ENCODE measurements at regions not wholly inside any gene's neighbourhood (a gene's known extent, or its start where the extent isn't known, plus 50 kb on each side); places are given as distances from the start of the nearest gene placed in this dataset.
"Not testable (repeated sequence)": the region's sequence is repeated elsewhere in the genome, so short reads cannot be mapped to it uniquely, and the experiment has no call there.

DNA sequence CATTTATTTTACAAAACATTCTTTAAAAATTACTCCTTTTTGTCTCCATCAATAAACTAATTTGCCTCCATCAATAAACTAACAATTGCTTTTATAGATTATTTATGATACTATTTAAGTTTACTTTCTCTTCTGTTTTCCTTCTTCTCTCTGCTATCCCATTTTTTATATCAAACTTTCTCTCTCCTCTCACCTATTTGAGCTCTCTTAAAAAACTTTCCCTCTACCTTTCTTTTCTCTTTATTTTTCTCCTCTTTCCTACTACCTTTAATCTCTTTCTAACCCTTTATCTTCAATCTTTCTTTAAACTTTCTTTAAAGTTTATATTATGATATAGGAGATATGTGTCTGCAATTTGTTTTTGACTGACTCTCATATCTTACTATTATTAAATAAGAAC lies 566.4 kb downstream of the DACH1 start:
- no peak for DNase-seq

GRCh38 chr13:71291842-71292146 lies 575.2 kb downstream of the DACH1 start:
- DNase-seq: no peak

- peak; percentile 4 to 28 for DNase-seq
These were observed 575.8 kb downstream of the DACH1 start for GRCh38 chr13:71290963-71291841.

DNA sequence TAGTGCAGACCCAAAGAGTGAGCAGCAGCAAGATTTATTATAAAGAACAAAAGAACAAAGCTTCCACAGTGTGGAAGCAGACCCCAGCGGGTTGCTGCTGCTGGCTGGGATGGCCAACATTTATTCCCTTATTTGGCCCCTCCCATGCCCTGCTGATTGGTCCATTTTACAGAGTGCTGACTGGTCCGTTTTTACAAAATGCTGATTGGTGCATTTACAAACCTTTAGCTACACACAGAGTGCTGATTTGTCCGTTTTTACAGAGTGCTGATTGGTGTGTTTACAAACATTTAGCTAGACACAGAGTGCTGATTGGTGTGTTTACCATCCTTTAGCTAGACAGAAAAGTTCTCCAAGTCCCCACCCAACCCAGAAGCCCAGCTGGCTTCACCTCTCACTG lies 577.0 kb downstream of the DACH1 start:
- DNase-seq: not testable (repeated sequence)

GRCh38 chr13:71285700-71286099 lies 581.3 kb downstream of the DACH1 start:
- DNase-seq: no peak

- DNase-seq: no peak
These were observed 588.5 kb downstream of the DACH1 start for GRCh38 chr13:71278512-71278911.

DNA sequence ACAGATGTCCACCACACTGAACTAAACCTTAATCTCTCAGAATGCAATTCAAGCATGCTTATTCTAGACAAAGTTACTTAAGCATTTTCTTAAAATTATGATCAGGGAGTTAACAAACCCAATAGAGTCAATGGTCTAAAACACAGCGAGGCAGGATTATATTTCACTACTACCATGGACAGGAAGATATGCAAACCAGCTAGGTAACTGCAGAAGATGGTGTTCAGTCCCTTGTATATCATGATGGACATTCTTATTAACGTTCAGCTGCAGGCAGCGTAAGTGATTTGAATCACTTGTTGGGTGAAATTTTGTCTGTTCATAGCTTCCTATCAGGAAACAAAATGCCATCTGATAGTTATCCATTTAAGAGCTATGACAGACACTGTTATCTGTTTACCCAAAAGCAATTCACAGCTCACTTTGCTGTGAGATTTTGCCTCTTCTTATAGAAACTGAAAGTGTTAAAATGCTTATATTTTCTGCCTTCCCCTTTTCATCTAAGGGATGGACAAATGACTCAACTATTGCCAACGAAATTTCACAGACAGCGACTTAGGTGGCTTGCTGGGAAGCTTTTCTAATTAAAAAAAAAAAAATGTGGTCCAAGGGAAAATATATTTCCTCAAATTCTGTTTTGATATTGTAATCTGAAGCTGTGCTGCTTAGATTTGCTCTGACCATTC lies 591.9 kb downstream of the DACH1 start:
- DNase-seq: no peak

GRCh38 chr13:71261256-71261655 lies 605.7 kb downstream of the DACH1 start:
- DNase-seq: no peak

DNA sequence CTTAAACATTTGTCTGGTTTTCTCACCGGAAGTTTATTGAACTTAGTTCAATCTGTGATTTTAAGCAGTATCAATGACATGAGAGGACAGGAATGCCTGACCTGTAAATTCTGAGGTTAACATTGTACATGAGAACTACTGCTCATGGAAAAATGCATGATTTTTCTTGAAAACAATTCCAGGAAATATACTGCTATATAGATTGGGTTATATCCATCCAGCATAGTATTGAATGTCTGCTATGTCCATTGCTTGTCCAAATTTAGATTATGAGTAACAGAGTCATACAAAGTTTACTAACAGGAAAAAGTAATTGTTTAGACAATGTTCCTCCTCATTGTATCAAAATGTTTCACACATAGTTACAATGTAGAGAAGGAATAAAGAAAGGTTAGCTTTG lies 606.8 kb downstream of the DACH1 start:
- no peak for DNase-seq

GRCh38 chr13:71255633-71256032 lies 611.4 kb downstream of the DACH1 start:
- no peak for DNase-seq

- DNase-seq: no peak
These were observed 612.6 kb downstream of the DACH1 start for GRCh38 chr13:71254384-71254783.

DNA sequence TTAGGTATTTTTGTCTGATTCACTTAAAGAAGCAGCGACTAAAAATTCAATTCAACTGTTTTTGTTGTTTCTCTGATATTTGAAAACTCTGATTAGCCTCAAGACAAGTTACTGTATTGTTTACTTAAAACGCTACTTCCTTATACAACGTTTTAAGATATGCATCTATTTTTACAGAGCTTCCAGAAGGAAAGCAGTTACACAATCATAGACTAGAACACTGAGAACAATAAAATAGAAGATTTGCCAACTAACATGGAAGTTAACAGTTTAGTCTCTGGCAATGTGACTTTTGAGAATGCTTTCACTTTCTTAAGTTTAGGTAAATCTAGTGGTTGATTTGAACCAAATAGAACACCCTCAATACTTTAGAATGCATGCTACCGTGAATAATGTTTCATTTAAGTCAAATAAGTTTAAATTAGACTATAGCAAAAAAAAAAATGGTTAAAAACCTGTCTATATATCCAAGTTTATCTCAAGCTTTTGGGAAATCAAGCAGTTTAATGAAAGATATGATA lies 614.8 kb downstream of the DACH1 start:
- DNase-seq: no peak

DNA sequence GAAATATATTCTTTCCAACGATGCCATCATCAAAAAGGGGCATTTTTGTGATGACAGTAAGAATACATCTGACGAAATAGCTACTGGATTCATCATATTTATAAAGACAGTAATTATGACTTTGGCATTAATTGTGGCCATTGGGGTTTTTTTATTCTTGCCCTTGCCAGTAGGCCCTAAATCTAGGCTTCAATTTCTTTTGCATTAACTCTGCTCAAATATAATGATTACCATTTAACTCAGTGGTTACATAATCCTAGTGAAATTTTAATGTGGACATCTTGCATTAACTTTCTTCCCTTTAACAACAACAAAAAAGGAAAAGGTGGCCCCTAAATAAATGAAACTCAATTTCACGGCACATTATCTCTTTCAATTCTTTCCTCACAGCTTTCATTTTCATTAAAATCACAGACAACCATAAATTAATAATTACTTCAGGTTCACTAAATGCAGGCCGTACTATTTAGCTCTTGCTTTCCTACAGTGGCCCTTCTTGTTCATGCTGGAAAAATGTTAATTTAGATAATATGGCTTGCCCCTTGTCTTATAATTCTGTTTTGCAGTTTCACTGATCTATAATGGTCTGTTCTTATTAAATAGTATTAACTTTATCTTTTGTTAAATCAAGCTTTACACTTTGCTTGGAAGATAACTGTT lies 615.6 kb downstream of the DACH1 start:
- no peak for DNase-seq

GRCh38 chr13:71249011-71249410 lies 618.0 kb downstream of the DACH1 start:
- DNase-seq: no peak

- DNase-seq: no peak
These were observed 622.8 kb downstream of the DACH1 start for GRCh38 chr13:71244161-71244560.

DNA sequence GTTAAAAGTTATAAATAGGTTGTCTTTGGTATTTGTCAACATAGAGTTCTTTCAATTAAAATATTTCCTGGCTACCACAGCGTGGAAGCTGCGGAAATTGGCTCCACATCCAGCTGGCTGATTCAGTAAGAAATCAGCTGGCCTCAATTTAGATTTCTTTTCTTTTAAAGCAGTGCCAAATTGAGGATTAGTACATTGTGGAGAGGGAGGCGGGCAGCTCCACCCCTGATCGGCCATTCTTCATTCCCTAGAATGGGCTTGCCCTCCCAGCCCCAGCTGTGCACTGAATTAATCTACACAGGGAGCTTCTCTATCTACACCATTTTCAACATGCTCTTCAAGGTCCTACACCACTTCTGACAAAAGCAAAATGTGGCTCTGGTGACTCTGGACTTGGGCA lies 624.8 kb downstream of the DACH1 start:
- DNase-seq: no peak

DNA sequence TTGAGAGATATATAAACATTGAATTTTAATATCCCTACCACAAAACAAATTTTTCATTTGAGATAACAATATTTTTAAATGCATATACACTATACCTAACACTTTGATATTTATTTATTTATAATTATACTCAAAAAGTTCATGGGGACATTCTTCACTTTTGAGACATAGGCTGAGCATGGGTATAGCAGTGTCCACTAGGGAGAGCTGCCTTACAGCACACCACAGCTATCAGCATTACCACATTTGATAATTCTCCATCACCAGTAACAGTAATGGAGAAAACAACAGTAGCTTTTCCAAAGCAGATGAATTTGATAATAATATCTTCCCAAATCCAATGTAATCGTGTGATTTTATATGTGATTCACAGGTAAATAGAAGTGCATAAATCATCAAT lies 626.1 kb downstream of the DACH1 start:
- DNase-seq: no peak

GRCh38 chr13:71237332-71237731 lies 629.7 kb downstream of the DACH1 start:
- DNase-seq: no peak

DNA sequence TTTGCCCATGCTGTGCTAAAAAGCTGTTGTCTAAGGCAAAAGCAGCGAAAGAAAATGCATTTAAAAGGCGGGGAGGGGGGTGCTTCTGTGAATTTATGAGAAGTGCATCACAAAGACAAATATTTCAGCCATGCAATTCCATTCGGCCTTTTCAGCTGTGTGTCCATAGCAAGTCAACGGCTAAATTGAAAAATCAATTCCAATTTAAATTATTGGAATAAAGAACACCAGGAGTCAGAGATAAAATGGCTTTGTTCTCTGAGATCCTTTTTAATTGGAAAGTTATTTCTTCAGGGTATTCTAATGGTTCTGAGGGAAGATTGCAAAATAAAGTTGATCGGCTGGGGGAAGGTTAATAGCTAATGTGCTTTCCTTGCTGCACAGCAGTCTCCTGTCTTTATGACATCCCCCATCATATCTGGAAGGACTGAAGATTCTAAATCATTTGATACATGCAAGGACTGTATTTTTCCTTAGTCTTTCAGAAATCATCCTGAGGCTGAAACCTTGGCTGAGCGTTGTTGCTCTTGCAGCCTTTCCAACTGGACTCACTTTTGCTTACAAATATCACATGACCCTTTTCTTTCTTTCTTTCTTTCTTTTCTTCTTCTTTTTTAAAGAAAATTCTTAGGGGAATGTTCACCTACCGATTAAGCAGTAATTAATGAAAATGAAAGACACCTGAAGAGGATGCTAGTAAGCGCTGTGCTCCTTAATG lies 647.1 kb downstream of the DACH1 start:
- DNase-seq: no peak

- DNase-seq: no peak
These were observed 648.0 kb downstream of the DACH1 start for GRCh38 chr13:71218960-71219359.

- DNase-seq: no peak
These were observed 649.2 kb downstream of the DACH1 start for GRCh38 chr13:71217827-71218226.

DNA sequence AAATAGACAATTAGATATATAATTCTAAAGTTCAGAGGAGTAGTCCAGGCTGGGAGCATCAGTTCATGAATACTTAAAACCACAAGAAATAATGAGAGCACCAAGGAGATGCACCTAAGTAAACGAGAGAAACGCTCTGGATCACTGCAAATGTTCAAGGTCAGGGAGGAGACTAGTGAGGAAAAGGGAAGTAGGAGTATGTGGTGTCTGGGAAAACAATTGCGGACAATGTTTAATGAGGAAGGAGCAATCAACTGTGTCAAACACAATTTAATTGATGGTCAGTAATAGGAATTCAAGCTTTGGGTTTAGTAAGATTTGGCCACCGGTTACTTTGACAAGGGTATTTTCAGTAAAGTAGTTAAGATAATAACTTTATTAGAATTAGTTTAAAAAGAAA lies 652.2 kb downstream of the DACH1 start:
- DNase-seq: no peak

DNA sequence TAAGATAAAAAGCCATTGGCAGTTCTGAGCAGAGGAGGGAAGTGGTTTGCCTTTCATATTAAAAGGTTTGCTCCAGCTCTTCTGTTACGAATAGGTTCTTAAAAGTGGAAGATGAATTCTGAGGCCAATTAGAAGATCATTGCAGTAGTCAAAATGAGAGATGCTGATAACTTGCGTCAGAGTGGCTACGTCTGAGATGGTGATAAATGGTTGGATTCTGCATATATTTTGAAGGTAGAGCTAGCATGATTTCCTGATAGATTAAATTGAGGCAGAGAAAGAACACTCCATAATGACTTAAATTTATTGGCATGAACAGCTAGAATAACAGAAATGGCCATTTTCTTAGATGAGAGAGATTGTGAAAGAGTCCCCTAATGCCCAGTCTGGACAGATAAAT lies 652.6 kb downstream of the DACH1 start:
- no peak for DNase-seq
